ENCODE measurements at regions not wholly inside any gene's neighbourhood (a gene's known extent, or its start where the extent isn't known, plus 50 kb on each side); places are given as distances from the start of the nearest gene placed in this dataset.

GRCh38 chr12:66061557-66062289 lies 68.8 kb downstream of the LLPH start:
- Histone ChIP-seq H3K9me3 (ENCODE audit: severe bottlenecking) (peaks cover 3% of the 10 kb centered on the region), H3K27me3 (ENCODE audit: insufficient read depth, poor library complexity, severe bottlenecking) (no peaks in the 10 kb centered on the region), H3K27ac (ENCODE audit: poor library complexity, severe bottlenecking) (no peak overlapping the region), H3K36me3 (ENCODE audit: low read depth) (no peaks in the 10 kb centered on the region), H3K4me3 (ENCODE audit: severe bottlenecking) (no peak overlapping the region), H3K4me1 (ENCODE audit: insufficient read depth, poor library complexity, severe bottlenecking) (no peaks in the 10 kb centered on the region)
- no peak for DNase-seq (ENCODE audit: low spot score)
- no peak for TF ChIP-seq CTCF (IDR thresholded peaks at IDR 0.05; ENCODE audit: poor library complexity, severe bottlenecking)
- ATAC-seq (ENCODE audit: low read depth): no peak

GRCh38 chr12:66061076-66061475 lies 69.5 kb downstream of the LLPH start:
- ATAC-seq (ENCODE audit: low read depth): no peak
- no peaks in the 10 kb centered on the region for H3K27me3 ChIP-seq (ENCODE audit: insufficient read depth, poor library complexity, severe bottlenecking)
- no peak for DNase-seq (ENCODE audit: low spot score)
- peaks cover 3% of the 10 kb centered on the region for H3K9me3 ChIP-seq (ENCODE audit: severe bottlenecking)
- H3K4me3 ChIP-seq (ENCODE audit: severe bottlenecking): no peak overlapping the region
- no peak overlapping the region for H3K27ac ChIP-seq (ENCODE audit: poor library complexity, severe bottlenecking)
- H3K4me1 ChIP-seq (ENCODE audit: insufficient read depth, poor library complexity, severe bottlenecking): no peaks in the 10 kb centered on the region
- no peaks in the 10 kb centered on the region for H3K36me3 ChIP-seq (ENCODE audit: low read depth)
- TF ChIP-seq CTCF (IDR thresholded peaks at IDR 0.05; ENCODE audit: poor library complexity, severe bottlenecking): no peak

GRCh38 chr12:66060163-66060907 lies 70.2 kb downstream of the LLPH start:
- H3K9me3 ChIP-seq (ENCODE audit: severe bottlenecking): peaks cover 3% of the 10 kb centered on the region
- H3K4me1 ChIP-seq (ENCODE audit: insufficient read depth, poor library complexity, severe bottlenecking): no peaks in the 10 kb centered on the region
- ATAC-seq (ENCODE audit: low read depth): no peak
- H3K27me3 ChIP-seq (ENCODE audit: insufficient read depth, poor library complexity, severe bottlenecking): no peaks in the 10 kb centered on the region
- no peak for TF ChIP-seq CTCF (IDR thresholded peaks at IDR 0.05; ENCODE audit: poor library complexity, severe bottlenecking)
- no peak overlapping the region for H3K4me3 ChIP-seq (ENCODE audit: severe bottlenecking)
- H3K36me3 ChIP-seq (ENCODE audit: low read depth): no peaks in the 10 kb centered on the region
- DNase-seq (ENCODE audit: low spot score): no peak
- no peak overlapping the region for H3K27ac ChIP-seq (ENCODE audit: poor library complexity, severe bottlenecking)

GRCh38 chr12:66059666-66060065 lies 70.9 kb downstream of the LLPH start:
- no peaks in the 10 kb centered on the region for H3K4me1 ChIP-seq (ENCODE audit: insufficient read depth, poor library complexity, severe bottlenecking)
- TF ChIP-seq CTCF (IDR thresholded peaks at IDR 0.05; ENCODE audit: poor library complexity, severe bottlenecking): no peak
- H3K9me3 ChIP-seq (ENCODE audit: severe bottlenecking): peaks cover 2% of the 10 kb centered on the region
- ATAC-seq (ENCODE audit: low read depth) (no peak), DNase-seq (ENCODE audit: low spot score) (no peak)
- H3K27me3 ChIP-seq (ENCODE audit: insufficient read depth, poor library complexity, severe bottlenecking): no peaks in the 10 kb centered on the region
- H3K4me3 ChIP-seq (ENCODE audit: severe bottlenecking): no peak overlapping the region
- no peaks in the 10 kb centered on the region for H3K36me3 ChIP-seq (ENCODE audit: low read depth)
- H3K27ac ChIP-seq (ENCODE audit: poor library complexity, severe bottlenecking): no peak overlapping the region

GRCh38 chr12:66058554-66058953 lies 72.0 kb downstream of the LLPH start:
- H3K4me3 ChIP-seq (ENCODE audit: severe bottlenecking): no peak overlapping the region
- no peak overlapping the region for H3K27ac ChIP-seq (ENCODE audit: poor library complexity, severe bottlenecking)
- no peaks in the 10 kb centered on the region for H3K9me3 ChIP-seq (ENCODE audit: severe bottlenecking)
- no peaks in the 10 kb centered on the region for H3K4me1 ChIP-seq (ENCODE audit: insufficient read depth, poor library complexity, severe bottlenecking)
- no peaks in the 10 kb centered on the region for H3K27me3 ChIP-seq (ENCODE audit: insufficient read depth, poor library complexity, severe bottlenecking)
- ATAC-seq (ENCODE audit: low read depth): no peak
- no peak for DNase-seq (ENCODE audit: low spot score)
- no peaks in the 10 kb centered on the region for H3K36me3 ChIP-seq (ENCODE audit: low read depth)
- TF ChIP-seq CTCF (IDR thresholded peaks at IDR 0.05; ENCODE audit: poor library complexity, severe bottlenecking): no peak
